T-helper 1 cell (primary cell): ENCODE measurements at regions not wholly inside any gene's neighbourhood (a gene's known extent, or its start where the extent isn't known, plus 50 kb on each side); places are given as distances from the start of the nearest gene placed in this dataset.
A peak's percentile ranks its signal among the peaks of the same experiment; 100 is the strongest.

Experiments used
- DNase-seq, 5 donors: peaks; one replicate each; pipeline ENCODE4 v3.0.0-alpha.2; 2012 to 2020

GRCh38 chr20:4069751-4070150, 54.4 kb upstream of the RNF24 start:
- no peak for DNase-seq

GRCh38 chr20:4068708-4069107, 53.4 kb upstream of the RNF24 start:
- no peak for DNase-seq

GRCh38 chr20:4067600-4068261, 52.4 kb upstream of the RNF24 start:
- DNase-seq = no peak

GRCh38 chr20:4066551-4066950, 51.2 kb upstream of the RNF24 start:
- peak in 1 of 5 donors; percentile 48 for DNase-seq

GRCh38 chr20:4065391-4065844, 50.1 kb upstream of the RNF24 start:
- no peak for DNase-seq
